ENCODE measurements at regions not wholly inside any gene's neighbourhood (a gene's known extent, or its start where the extent isn't known, plus 50 kb on each side); places are given as distances from the start of the nearest gene placed in this dataset.
"Not testable (repeated sequence)": the region's sequence is repeated elsewhere in the genome, so short reads cannot be mapped to it uniquely, and the experiment has no call there.

- DNase-seq = no peak
These were observed 818.8 kb upstream of the CITED2 start for GRCh38 chr6:140193269-140193668.

DNA sequence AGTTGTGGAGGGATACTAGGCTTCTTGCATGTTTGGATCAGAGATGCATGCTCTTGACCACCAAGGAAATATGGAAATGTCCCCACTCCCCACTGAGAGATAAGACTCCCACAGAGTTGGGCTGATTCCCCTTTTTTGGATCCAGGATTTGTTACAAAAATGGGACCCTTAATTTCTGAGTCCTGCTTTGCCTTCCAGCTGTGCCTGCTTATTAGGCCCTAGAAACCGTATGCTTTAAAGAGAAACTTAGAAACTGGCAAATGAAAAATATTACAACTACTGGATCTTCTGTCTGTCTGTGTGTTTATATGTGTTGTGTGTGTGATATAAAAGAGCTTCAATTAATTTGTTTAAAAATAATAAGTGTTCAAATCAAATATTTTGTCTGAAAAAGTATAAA, 817.6 kb upstream of the CITED2 start:
- DNase-seq = no peak

DNA sequence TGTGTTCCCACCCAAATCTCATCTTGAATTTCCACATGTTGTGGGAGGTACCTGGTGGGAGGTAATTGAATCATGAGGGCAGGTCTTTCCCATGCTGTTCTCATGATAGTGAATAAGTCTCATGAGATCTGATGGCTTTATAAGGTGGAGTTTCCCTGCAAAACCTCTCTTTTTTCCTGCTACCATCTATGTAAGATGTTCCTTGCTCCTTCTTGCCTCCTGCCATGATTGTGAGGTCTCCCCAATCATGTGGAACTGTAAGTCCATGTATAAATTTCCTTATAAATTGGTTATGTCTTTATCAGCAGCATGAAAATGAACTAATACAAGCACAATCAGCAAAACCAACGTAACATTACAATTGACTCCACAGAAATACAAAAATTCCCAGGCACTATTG, 814.8 kb upstream of the CITED2 start:
- DNase-seq = not testable (repeated sequence)

DNA sequence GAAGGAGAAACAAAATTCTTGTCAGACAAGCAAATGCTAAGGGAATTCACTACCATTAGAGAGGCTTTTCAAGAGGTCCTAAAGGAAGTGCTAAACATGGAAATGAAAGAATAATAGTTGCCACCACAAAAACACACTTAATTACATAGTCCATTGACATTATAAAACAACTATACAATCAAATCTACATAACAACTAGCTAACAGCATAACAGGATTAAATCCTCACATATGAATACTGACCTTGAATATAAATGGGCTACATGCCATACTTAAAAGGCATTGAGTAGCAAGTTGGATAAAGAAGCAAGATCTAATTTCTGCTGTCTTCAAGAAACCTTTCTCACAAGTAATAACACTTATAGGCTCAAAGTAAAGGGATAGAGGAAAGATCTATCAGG, 811.5 kb upstream of the CITED2 start:
- no peak for DNase-seq

GRCh38 chr6:140183881-140184280, 809.4 kb upstream of the CITED2 start:
- no peak for DNase-seq

DNA sequence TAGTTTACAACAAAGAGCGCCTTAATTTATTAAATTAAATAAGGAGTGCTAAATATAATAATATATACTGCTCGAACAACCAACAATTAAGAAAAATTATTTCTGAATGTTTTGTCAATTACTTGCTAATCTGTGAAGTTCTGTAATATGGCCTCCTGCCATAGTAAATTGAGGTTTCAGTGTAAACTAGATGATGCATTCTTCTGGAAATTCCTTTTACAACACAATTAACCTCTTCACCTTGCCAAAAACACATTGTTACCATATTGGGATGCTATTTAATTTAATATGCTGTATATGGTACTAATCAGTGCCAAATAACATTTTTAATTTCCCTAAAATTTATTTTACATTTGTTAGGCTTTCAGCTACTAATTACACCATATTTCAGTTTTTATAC, 808.4 kb upstream of the CITED2 start:
- no peak for DNase-seq

- no peak for DNase-seq
These were observed 807.4 kb upstream of the CITED2 start for GRCh38 chr6:140181876-140182275.

- DNase-seq = no peak
These were observed 805.9 kb upstream of the CITED2 start for GRCh38 chr6:140180306-140180705.

DNA sequence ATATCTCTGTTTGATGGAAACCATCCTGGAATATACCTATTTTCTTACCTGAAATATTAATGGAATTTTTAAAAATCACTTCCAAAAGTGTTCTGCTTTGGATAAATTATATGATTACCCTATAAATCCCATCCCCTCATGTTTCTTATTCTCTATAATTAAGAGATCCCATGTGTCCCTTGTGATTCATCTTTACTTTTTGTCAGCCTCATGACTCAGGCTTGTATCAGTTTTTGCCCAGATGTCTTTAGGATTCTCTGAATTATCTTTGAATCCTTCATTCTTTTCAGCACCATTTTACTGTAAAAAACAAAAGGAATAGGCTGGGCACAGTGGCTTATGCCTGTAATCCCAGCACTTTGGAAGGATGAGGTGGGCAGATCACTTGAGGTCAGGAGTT, 804.5 kb upstream of the CITED2 start:
- DNase-seq = no peak

DNA sequence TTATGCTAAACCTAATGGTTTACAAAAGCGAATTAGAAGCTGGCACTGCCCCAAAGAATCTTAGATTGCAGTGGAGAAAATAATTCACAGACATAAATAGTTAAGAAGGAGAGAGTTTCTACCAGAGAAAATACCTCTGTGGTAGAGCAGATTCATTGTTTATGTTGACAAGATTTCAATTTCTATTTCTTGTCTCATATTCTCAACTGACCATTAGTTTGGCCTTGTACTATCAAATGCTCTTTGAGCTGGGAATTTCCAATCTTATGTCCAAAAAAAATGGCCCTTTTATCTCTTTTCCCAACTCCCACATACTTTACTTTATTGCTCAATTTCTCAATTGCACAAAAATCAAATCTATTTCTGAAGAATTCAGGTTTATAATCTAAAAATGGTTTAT, 804.1 kb upstream of the CITED2 start:
- no peak for DNase-seq

- no peak for DNase-seq
These were observed 801.9 kb upstream of the CITED2 start for GRCh38 chr6:140176306-140176705.

DNA sequence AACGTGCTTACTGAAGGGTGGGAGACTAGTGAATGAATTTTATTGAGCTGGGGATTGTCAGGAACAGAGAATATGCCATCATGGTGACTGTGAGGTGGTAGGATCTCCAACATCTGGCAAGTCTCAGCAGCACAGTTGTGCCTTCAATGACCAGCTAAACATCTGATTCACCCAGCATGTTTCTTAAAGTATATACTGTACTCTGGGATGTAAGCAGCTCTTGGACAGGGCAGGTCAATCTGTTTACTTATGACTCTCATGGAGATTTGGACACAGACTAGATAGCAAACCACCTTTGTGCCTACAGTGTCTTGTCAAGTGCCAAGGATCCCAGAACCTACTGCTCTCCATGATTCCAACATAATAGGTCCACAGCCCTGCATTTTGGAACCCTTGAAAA, 801.0 kb upstream of the CITED2 start:
- DNase-seq = no peak

DNA sequence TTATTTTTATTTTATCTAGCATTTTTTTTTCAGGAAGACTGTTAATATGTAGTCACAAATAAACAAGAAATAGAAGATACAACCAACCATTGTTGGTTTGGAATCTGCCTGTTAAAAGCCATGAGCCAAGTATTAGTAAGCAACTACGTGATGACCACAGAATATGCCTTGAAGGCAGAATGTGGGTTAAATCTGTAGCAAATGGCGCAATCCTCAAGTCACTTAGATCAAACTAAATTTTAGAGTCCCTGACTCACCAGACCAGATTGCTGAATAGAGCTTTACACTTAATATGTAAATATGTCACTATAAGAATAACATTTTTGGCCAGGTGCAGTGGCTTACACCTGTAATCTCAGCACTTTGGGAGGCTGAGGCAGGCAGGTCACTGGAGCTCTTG, 800.1 kb upstream of the CITED2 start:
- DNase-seq = no peak

DNA sequence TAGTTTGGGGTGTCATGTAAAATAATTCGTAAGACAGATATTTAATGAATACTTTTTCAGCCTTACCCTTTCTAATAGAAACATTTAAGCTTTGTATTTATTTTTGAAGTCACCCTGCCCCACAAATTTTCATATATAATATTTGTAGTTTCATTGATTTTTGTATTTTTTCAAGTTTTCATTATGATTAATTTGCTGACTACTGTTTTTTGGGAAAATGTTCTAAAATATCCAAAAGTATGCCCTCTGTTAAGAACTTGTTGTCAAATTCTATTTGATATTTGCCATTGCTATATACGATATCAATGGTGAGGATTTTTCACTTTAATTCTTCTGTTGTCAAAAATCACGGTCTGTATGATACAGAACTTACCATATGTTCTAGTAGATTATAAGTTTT, 793.9 kb upstream of the CITED2 start:
- no peak for DNase-seq

GRCh38 chr6:140160909-140161308, 786.5 kb upstream of the CITED2 start:
- no peak for DNase-seq

DNA sequence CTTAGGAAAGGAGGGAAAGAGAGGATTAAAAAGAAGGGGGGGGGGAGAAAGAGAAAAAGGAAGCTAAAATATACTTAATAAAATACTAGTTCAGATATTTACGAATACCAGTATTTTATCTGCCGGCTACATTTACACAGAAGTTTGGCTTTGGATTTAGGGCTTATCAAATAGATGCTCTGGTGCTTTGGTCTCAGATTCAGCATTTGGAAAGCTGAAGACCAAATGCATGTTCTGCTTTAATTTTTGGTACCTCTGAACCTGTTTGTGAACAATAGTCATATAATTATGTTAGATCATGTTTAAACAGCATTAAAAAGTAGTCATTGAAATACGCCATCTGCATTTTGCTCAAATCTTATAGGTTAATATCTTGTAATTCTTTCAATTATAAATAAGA, 786.0 kb upstream of the CITED2 start:
- no peak for DNase-seq

GRCh38 chr6:140156131-140156530, 781.7 kb upstream of the CITED2 start:
- DNase-seq = no peak

- DNase-seq = no peak
These were observed 781.1 kb upstream of the CITED2 start for GRCh38 chr6:140155451-140156126.

DNA sequence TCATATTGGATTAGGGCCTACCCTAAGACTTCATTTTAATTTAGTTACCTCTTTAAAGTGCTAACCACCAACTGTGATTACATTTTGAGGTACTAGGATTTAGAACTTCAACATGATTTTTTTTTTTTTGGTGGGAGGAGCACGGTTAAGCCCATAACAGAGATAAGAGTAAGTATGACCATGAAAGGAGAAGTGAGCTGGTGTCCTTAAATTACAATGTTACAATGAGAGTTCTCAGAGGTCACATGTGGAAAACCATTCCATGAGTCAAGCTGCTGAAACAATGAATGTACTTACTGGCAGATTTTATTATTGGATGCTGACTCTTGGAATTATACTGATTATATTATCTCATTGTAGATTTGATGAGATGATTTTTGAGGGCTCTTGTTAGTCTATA, 779.3 kb upstream of the CITED2 start:
- no peak for DNase-seq

DNA sequence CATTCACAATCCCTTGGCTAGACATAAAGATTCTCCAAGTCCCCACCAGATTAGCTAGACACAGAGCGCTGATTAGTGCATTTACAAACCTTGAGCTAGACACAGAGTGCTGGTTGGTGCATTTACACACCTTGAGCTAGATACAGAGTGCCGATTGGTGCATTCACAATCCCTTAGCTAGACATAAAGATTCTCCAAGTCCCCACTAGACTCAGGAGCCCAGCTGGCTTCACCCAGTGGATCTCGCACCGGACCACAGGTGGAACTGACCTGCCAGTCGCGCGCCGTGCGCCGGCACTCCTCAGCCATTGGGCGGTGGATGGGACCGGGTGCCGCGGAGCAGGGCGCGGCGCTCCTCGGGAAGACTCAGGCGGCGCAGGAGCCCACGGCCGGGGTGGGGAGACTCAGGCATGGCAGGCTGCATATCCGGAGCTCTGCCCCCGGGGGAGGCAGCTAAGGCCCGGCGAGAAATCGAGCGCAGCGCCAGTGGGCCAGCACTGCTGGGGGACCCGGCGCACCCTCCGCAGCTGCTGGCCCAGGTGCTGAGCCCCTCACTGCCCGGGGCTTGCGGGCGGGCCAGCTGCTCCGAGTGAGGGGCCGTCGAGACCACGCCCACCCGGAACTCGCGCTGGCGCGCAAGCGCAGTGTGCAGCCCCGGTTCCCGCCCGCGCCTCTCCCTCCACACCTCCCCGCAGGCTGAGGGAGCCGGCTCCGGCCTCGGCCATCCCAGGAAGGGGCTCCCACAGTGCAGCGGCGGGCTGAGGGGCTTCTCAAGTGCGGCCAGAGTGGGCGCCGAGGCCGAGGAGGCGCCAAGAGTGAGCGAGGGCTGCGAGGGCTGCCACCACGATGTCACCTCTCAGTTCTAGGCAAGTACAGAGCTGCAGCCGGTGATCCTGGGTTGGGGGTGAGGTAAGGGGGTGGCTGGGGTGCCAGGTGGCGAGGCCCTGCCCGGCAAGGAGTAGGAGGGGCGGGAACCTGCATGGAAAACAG, 773.7 kb upstream of the CITED2 start:
- not testable (repeated sequence) for DNase-seq

DNA sequence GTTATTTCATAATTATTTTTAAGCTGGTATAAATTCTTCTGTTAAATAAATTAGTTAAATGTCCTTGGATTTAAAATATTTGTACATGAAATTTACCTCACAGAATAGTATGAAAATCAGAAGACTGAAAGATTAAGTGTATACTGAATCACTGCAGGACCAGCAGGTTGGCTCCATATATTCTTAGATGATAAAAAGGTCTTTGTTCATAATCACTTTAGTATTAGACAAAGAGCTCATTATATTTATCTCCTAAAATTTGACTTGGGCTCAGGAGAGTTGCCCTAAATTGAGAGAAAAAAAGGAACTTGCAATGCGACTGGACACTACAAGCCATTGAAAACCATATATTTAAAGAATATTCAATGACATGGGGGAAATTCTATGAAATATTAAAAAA, 766.4 kb upstream of the CITED2 start:
- DNase-seq = no peak

- no peak for DNase-seq
These were observed 764.0 kb upstream of the CITED2 start for GRCh38 chr6:140138311-140139010.

- no peak for DNase-seq
These were observed 759.8 kb upstream of the CITED2 start for GRCh38 chr6:140134224-140134623.

GRCh38 chr6:140130074-140130473, 755.6 kb upstream of the CITED2 start:
- no peak for DNase-seq
